Superior temporal gyrus (tissue), 1 donor: ENCODE measurements at regions not wholly inside any gene's neighbourhood (a gene's known extent, or its start where the extent isn't known, plus 50 kb on each side); places are given as distances from the start of the nearest gene placed in this dataset.
"Not testable (repeated sequence)": the region's sequence is repeated elsewhere in the genome, so short reads cannot be mapped to it uniquely, and the experiment has no call there.

Source experiments
- DNase-seq: peaks from one replicate; pipeline ENCODE4 v3.0.0-alpha.2; 2016; ENCODE audit errors: extremely low spot score

- DNase-seq: no peak
Measured at GRCh38 chr14:105885561-105886320, 359.4 kb downstream of the TMEM121 start.

- DNase-seq: not testable (repeated sequence)
Measured at GRCh38 chr14:105886791-105887191, 360.4 kb downstream of the TMEM121 start.

GRCh38 chr14:105887692-105888091 lies 361.3 kb downstream of the TMEM121 start:
- no peak for DNase-seq

GRCh38 chr14:105888151-105888550 lies 361.8 kb downstream of the TMEM121 start:
- DNase-seq: no peak

GRCh38 chr14:105888784-105889665 lies 362.6 kb downstream of the TMEM121 start:
- no peak for DNase-seq

GRCh38 chr14:105889666-105890473 lies 363.5 kb downstream of the TMEM121 start:
- no peak for DNase-seq

- no peak for DNase-seq
Measured at GRCh38 chr14:105890474-105891220, 364.3 kb downstream of the TMEM121 start.

GRCh38 chr14:105891221-105891602 lies 364.8 kb downstream of the TMEM121 start:
- DNase-seq: no peak

- no peak for DNase-seq
Measured at GRCh38 chr14:105891631-105892452, 365.5 kb downstream of the TMEM121 start.

GRCh38 chr14:105892453-105893441 lies 366.4 kb downstream of the TMEM121 start:
- not testable (repeated sequence) for DNase-seq

GRCh38 chr14:105893686-105894085 lies 367.3 kb downstream of the TMEM121 start:
- not testable (repeated sequence) for DNase-seq

- DNase-seq: no peak
Measured at GRCh38 chr14:105894125-105894977, 368.0 kb downstream of the TMEM121 start.

- no peak for DNase-seq
Measured at GRCh38 chr14:105894978-105895881, 368.8 kb downstream of the TMEM121 start.

- not testable (repeated sequence) for DNase-seq
Measured at GRCh38 chr14:105896206-105896605, 369.8 kb downstream of the TMEM121 start.

- DNase-seq: not testable (repeated sequence)
Measured at GRCh38 chr14:105896961-105897724, 370.8 kb downstream of the TMEM121 start.

GRCh38 chr14:105897725-105898113 lies 371.3 kb downstream of the TMEM121 start:
- no peak for DNase-seq
